Ectodermal cell (in vitro differentiated cells): ENCODE measurements at regions not wholly inside any gene's neighbourhood (a gene's known extent, or its start where the extent isn't known, plus 50 kb on each side); places are given as distances from the start of the nearest gene placed in this dataset.
A peak's percentile ranks its signal among the peaks of the same experiment; 100 is the strongest.

Source experiments
- H3K27ac ChIP-seq: 2 replicates; pipeline ENCODE4 v1.7.0; 2013; ENCODE audit warnings: mild to moderate bottlenecking, low read depth, low read length; ENCODE audit not compliant: insufficient read depth, poor library complexity, severe bottlenecking
- H3K27me3 ChIP-seq: 2 replicates; pipeline ENCODE4 v1.7.0; 2013; ENCODE audit warnings: mild to moderate bottlenecking, low read length; ENCODE audit not compliant: insufficient read depth, control insufficient read depth, poor library complexity, severe bottlenecking
- H3K36me3 ChIP-seq: one replicate; pipeline ENCODE4 v1.7.0; 2013; ENCODE audit warnings: low read length; ENCODE audit not compliant: control insufficient read depth, insufficient read depth
- H3K4me1 ChIP-seq: one replicate; pipeline ENCODE4 v1.7.0; 2013; ENCODE audit warnings: low read length; ENCODE audit not compliant: control insufficient read depth, insufficient read depth
- H3K4me3 ChIP-seq: 2 replicates; pipeline ENCODE4 v1.7.0; 2013; ENCODE audit warnings: low read depth, low read length, control low read depth; ENCODE audit not compliant: insufficient read depth
- H3K9me3 ChIP-seq: 2 replicates; pipeline ENCODE4 v1.7.0; 2013; ENCODE audit warnings: mild to moderate bottlenecking, low read length, moderate library complexity; ENCODE audit not compliant: control insufficient read depth
- WGBS, 2 experiments: methylation state at CpG; one replicate each; pipeline ENCODE4 v1.1.7; 2013; ENCODE audit warnings: missing lambda C conversion rate in 2 of 2; 5-methylcytosine and 5-hydroxymethylcytosine counted together

- 71 to 73% methylated on average over 4 of the region's 4 CpGs for WGBS, 2 experiments
- Histone ChIP-seq H3K27me3 (no peaks in the 10 kb centered on the region), H3K4me3 (no peak overlapping the region), H3K4me1 (no peaks in the 10 kb centered on the region), H3K27ac (no peak overlapping the region), H3K36me3 (no peaks in the 10 kb centered on the region), H3K9me3 (no peaks in the 10 kb centered on the region)
Measured at GRCh38 chr6:126764671-126765070, 353.8 kb upstream of the RSPO3 start.

GRCh38 chr6:126766820-126767219 is 351.7 kb upstream of the RSPO3 start:
- Histone ChIP-seq H3K4me3 (no peak overlapping the region), H3K4me1 (no peaks in the 10 kb centered on the region), H3K36me3 (no peaks in the 10 kb centered on the region), H3K9me3 (no peaks in the 10 kb centered on the region), H3K27ac (no peak overlapping the region), H3K27me3 (no peaks in the 10 kb centered on the region)
- WGBS, 2 experiments, result 80% methylated on average over 1 of the region's 3 CpGs; no CpG with 5 or more reads in 1 of the 2 experiments

- no peak overlapping the region for H3K4me3 ChIP-seq
- no peaks in the 10 kb centered on the region for H3K36me3 ChIP-seq
- 67 to 94% methylated on average over 1 of the region's 1 CpG for WGBS, 2 experiments
- H3K27ac ChIP-seq, result no peak overlapping the region
- no peaks in the 10 kb centered on the region for H3K27me3 ChIP-seq
- H3K4me1 ChIP-seq, result peaks cover under 1% of the 10 kb centered on the region
- no peaks in the 10 kb centered on the region for H3K9me3 ChIP-seq
Measured at GRCh38 chr6:126767711-126768110, 350.8 kb upstream of the RSPO3 start.

- no CpG with 5 or more reads among the region's 1 CpG for WGBS, 2 experiments
- H3K36me3 ChIP-seq, result no peaks in the 10 kb centered on the region
Measured at GRCh38 chr6:126770176-126770575, 348.3 kb upstream of the RSPO3 start.

GRCh38 chr6:126773112-126773805 is 345.2 kb upstream of the RSPO3 start:
- Histone ChIP-seq H3K4me3 (no peak overlapping the region), H3K4me1 (peaks cover 15% of the 10 kb centered on the region), H3K9me3 (no peaks in the 10 kb centered on the region), H3K27me3 (no peaks in the 10 kb centered on the region), H3K27ac (peak overlapping the region; percentile 52), H3K36me3 (no peaks in the 10 kb centered on the region)
- 62 to 63% methylated on average over 6 to 7 of the region's 9 CpGs for WGBS, 2 experiments

More at GRCh38 chr6:126770176-126770575, 348.3 kb upstream of the RSPO3 start:
- Histone ChIP-seq H3K4me3 (no peak overlapping the region), H3K27me3 (no peaks in the 10 kb centered on the region), H3K27ac (no peak overlapping the region), H3K9me3 (no peaks in the 10 kb centered on the region), H3K4me1 (peaks cover 15% of the 10 kb centered on the region)

GRCh38 chr6:126779331-126779730 is 339.1 kb upstream of the RSPO3 start:
- WGBS, 2 experiments, result 92 to 94% methylated on average over 3 of the region's 3 CpGs
- H3K4me1 ChIP-seq, result no peaks in the 10 kb centered on the region
- no peaks in the 10 kb centered on the region for H3K27me3 ChIP-seq
- H3K4me3 ChIP-seq, result no peak overlapping the region
- no peak overlapping the region for H3K27ac ChIP-seq
- H3K9me3 ChIP-seq, result no peaks in the 10 kb centered on the region
- H3K36me3 ChIP-seq, result no peaks in the 10 kb centered on the region

- Histone ChIP-seq H3K36me3 (no peaks in the 10 kb centered on the region), H3K4me3 (no peak overlapping the region), H3K27me3 (no peaks in the 10 kb centered on the region), H3K27ac (no peak overlapping the region), H3K9me3 (no peaks in the 10 kb centered on the region), H3K4me1 (no peaks in the 10 kb centered on the region)
- WGBS, 2 experiments, result 88 to 89% methylated on average over 2 of the region's 2 CpGs
Measured at GRCh38 chr6:126781582-126781981, 336.9 kb upstream of the RSPO3 start.

GRCh38 chr6:126784161-126784790 is 334.2 kb upstream of the RSPO3 start:
- Histone ChIP-seq H3K27me3 (no peaks in the 10 kb centered on the region), H3K27ac (no peak overlapping the region), H3K9me3 (no peaks in the 10 kb centered on the region), H3K36me3 (no peaks in the 10 kb centered on the region), H3K4me1 (no peaks in the 10 kb centered on the region), H3K4me3 (no peak overlapping the region)
- 90 to 92% methylated on average over 2 of the region's 2 CpGs for WGBS, 2 experiments

- Histone ChIP-seq H3K4me3 (no peak overlapping the region), H3K27me3 (no peaks in the 10 kb centered on the region), H3K9me3 (no peaks in the 10 kb centered on the region), H3K27ac (no peak overlapping the region), H3K36me3 (no peaks in the 10 kb centered on the region), H3K4me1 (no peaks in the 10 kb centered on the region)
- WGBS, 2 experiments, result 100% methylated on average over 1 of the region's 1 CpG; no CpG with 5 or more reads in 1 of the 2 experiments
Measured at GRCh38 chr6:126786262-126786661, 332.2 kb upstream of the RSPO3 start.

GRCh38 chr6:126787635-126788034 is 330.8 kb upstream of the RSPO3 start:
- H3K27ac ChIP-seq, result no peak overlapping the region
- H3K4me1 ChIP-seq, result no peaks in the 10 kb centered on the region
- H3K4me3 ChIP-seq, result no peak overlapping the region
- no peaks in the 10 kb centered on the region for H3K36me3 ChIP-seq
- no peaks in the 10 kb centered on the region for H3K9me3 ChIP-seq
- 100% methylated on average over 1 of the region's 1 CpG for WGBS, 2 experiments
- no peaks in the 10 kb centered on the region for H3K27me3 ChIP-seq
